PFSK-1 (cell line): ENCODE measurements at regions not wholly inside any gene's neighbourhood (a gene's known extent, or its start where the extent isn't known, plus 50 kb on each side); places are given as distances from the start of the nearest gene placed in this dataset.

ENCODE experiments used
- FOXP2 ChIP-seq: optimal IDR thresholded peaks from 2 replicates; pipeline ENCODE3; 2011; ENCODE audit warnings: borderline replicate concordance, control low read depth, inconsistent platforms; ENCODE audit not compliant: insufficient read depth; ENCODE audit errors: extremely low read length, extremely low read depth
- POLR2AphosphoS5 ChIP-seq: IDR thresholded peaks from 2 replicates; pipeline ENCODE4 v1.6.1; 2012; ENCODE audit warnings: low read depth, mild to moderate bottlenecking, control low read depth, low read length, moderate library complexity

DNA sequence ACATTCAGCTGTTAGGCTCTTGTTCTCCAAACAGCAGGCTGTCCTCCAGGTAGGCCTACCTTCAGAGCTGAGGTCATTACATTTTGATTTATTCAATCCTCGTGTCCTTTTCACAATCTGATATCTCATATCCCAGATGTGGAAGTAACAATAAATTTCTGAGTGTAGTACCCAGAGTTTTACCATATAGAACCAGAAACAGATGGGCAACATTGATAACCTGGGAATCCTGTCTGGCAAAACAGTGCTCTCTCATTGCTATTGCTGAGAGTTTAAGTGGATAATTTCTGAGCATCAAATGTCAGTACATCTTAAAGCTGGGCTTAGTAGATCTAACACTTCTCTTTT lies 1007.8 kb downstream of the REEP3 start:
- no peak for TF ChIP-seq FOXP2
- no peak for TF ChIP-seq POLR2AphosphoS5
